ENCODE measurements at regions not wholly inside any gene's neighbourhood (a gene's known extent, or its start where the extent isn't known, plus 50 kb on each side); places are given as distances from the start of the nearest gene placed in this dataset.
"Not testable (repeated sequence)": the region's sequence is repeated elsewhere in the genome, so short reads cannot be mapped to it uniquely, and the experiment has no call there.

DNA sequence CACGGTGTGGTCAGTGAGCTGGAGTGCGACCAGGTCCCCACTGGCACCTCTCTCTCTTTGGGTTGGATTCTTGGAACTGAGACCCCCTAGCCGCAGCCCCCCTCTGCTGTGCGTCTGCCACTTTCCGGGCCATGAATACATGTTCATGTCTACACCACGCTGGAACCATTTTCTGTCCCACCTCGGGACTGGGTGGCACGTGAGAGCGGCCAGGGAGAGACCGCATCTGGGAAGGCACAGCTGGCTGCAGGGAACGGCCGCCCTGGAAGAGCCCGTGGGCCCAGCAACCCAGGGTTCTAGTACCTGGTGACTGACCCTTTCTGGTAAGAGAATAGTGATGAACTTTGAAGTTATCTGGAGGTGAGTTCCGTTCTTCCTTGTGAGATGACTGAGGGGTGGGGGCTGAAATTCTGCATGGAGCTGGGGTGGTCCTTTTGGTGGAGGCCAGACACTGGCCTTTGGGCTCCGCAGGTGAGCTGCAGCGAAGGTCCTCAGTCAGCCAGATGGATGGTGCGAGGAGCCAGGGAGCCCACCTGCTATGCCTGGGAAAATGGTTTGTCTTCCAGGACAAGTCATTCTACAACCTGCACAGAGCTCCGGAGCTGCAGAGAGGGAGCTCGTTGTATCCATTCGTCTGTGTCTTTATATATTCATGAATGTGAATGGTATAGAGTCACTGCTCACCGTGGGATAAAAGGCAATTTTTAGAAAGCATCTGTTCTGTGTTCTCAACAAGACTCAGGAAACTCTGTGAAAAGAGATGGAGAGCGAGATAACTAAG is 223.5 kb downstream of the NDUFA10 start:
- peak in 1 of 2 donors; percentile 26 for DNase-seq

DNA sequence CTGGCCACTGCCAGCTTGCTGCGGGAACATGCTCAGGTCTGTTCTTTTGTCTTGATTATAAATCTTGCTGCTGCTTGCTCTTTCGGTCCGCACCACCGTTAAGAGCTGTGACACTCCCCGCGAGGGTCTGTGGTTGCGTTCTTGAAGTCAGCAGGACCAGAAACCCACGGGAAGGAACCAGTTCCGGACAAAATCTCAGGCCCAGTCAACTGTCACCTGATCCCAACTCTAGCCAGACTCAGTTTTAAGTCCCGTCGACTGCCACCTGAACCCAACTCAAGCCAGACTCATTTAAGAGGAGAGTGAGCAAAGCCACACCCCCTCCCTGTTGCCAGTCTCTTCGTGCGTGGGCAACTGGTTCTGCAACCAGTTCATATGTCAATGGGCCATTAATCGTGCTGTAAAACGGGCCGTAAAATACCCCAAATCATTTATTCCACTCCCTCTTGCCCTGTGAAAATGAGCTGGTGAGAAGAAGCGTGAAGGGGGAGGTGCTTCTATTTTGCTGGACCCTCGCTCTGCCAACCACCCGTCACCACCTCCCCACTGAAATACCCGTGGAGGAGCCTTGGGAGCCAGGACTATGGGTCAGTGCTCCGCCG is 224.3 kb downstream of the NDUFA10 start:
- DNase-seq: no peak

DNA sequence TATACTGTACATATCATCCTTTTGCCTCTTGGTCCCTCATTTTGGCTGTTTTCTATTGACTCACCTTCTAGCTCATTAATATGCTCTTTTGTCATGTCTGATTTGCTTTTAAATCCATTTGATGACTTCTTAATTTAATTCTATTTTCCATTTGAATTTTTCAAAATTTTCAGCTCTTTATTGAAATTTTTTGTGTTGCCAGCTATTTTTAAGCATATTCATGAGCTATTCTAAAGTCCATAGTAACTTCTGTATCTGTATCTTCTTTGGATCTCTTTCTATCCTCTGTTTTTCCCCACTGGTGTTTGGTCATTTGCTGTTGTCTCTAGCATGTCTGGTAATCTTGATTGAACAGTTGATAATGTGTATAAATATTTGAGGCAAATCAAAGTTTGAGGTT is 227.8 kb downstream of the NDUFA10 start:
- DNase-seq: no peak

DNA sequence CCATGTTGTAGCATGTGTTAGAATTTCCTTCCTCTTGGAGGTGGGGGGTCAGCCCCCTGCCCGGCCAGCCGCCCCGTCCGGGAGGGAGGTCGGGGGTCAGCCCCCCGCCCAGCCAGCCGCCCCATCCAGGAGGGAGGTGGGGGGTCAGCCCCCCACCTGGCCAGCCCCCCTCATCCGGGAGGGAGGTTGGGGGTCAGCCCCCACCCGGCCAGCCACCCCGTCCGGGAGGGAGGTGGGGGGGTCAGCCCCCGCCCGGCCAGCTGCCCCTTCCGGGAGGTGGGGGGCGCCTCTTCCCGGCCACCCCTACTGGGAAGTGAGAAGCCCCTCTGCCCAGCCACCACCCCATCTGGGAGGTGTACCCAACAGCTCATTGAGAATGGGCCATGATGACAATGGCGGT is 229.4 kb downstream of the NDUFA10 start:
- not testable (repeated sequence) for DNase-seq

DNA sequence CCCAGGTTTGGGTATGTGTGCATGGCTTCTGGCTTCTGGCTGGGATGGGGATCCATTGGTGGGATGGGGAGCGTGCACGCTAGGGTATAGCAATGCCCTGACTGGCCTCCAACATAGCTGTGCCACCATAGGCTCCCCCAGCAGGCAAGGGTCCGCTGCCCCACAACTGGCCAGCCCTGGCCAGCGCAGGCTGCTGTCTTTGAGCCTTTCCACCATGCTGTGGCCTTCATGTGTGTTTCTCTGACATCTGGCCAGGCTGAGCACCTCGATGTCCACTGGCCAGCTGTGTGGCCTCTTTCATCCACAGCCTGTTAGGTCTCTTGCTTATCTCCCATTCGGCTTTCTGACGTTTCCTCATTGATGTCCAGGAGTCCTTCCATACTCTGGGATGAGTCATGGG is 231.3 kb downstream of the NDUFA10 start:
- DNase-seq: no peak

DNA sequence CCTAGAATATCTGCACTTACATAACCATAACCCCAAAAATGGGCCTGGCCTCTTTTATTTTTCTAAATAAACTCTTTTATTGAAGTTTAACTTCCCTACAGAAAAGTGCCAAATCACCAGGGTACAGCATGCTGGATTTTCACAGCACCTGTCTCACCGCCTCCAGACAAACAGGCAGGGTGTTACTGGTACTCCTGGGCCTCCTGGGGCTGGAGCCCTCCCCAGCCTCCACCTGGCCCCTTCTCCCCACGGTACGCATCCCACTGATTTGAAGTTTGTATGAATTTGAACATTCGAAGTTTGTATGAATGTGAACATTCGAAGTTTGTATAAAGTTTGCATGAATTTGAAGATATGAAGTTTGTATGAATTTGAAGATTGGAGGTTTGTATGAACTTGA is 232.1 kb downstream of the NDUFA10 start:
- peak in 1 of 2 donors; percentile 2 for DNase-seq

DNA sequence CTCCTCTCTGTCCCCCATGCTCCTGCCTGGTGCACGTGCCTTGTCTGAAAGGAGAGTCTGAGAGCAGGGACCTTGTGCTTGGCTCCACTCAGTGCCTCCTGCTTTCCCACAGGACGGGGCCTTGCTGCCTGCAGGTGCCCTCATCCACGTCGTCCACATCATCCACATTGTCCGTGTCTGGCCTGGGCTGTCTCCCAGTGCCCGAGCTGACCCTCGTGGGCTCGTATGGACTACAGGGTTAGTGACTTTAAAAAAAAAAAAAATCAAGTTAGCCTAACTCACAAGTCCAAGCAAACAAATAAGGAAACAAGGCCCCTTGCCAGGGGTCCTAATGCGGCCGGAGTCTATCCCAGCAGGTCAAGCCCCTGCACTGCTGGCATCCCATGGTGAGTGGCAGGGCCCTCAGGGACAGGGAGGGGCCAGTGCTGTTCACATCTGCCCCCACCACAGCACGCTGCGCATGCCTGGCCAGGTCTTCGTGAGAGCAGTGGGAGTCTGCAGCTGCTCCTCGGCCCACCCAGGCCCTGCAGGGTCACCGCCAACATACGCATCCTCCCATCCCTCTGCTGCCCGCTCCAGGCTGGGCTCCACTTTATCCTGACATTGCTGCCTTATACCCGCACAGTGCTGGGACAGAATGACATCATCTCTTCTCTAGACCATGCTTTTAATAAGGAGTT is 232.6 kb downstream of the NDUFA10 start:
- no peak for DNase-seq

DNA sequence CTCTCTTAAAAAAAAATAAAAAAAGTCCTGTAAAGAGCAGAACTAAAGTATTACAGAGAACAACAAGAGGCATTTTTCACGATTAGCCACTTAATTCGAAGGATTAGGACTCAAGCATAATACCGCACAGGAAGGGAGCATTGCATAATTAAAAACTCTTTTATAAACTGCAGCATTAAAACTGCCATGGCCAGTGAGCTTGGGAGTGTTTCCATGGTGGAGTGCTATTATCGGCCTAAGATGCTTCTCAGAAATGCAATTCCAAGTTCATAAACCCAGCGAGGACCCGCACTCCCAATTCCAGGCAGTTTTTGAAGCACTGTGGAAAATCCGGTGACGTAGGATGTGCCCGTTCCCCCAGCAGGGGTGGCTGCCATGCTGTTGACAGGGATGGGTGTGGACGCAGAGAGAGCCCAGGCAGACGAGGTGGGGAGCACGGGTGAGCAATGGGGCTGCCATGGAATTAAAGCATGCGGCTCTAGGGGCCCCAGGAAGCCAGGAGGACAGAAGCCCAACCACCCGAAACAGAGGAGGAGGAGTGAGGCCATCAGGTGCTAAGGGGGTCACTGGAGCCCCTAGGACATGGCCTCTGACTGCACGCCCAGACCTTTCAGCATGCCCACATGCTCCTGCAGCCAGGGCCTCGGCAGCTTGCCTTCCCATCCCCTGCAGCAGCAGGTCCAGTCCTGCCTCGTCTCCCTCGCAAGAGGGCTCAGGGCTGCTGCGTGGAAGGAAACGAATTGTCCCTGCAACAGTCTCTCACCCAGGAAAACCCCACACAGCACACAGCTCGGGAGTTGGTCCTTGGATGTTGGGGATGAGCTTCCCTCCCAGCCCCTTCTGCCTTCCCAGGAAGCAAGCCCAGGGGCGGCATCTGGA is 233.4 kb downstream of the NDUFA10 start:
- DNase-seq: no peak

DNA sequence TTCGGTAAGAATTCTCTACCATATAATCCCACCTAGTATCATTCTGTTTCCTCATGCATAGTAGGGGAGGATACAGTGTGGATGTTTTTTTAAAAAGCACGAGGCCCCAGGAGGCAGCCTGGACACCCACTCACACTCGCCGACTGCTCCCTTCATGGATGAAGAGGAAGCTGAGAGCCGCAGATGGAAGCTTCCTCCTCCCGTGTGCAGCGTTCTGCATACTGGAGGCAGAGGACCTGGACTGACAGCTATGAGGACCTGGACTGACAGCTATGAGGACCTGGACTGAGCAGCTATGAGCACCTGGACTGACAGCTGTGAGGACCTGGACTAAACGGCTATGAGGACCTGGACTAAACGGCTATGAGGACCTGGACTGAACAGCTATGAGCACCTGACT is 234.4 kb downstream of the NDUFA10 start:
- DNase-seq: no peak

DNA sequence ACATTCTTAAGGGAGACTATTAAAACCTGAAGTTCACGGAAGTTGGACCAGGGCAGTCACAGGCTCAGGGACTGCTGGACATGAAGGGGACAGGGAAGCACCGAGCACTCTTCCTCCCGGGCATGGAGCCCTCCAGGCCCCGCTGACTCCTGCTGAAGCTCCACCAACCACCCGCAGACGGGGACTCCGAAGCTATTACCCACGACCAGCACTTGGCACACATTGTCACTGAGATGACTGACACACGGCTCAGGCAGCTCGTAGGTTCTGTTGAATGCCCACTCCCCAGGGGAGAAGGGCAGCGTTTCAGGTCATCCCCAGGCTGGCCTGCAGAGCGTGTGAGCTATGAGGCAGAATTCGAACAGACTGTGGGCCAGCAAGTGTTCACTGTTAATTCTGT is 234.8 kb downstream of the NDUFA10 start:
- DNase-seq: no peak

DNA sequence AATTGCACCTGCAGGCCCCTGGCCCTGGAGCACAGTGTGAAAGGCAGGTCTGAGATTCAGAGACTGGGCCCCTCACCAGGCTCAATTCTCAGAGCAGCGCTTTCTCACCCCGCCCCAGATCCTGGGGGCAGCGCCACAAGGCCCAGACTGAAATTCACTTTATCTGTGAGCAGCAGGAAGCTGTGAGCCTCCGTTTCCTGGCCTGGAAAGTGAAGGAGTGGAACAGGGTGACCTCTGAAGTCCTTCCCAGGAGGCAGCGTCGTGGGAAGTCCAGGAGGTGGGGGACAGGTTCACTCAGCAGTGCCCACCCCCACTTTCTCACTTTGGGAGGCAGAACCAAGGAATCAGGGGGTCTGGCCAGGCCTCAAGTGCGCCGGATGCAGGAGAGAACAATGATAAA is 235.4 kb downstream of the NDUFA10 start:
- DNase-seq: no peak

DNA sequence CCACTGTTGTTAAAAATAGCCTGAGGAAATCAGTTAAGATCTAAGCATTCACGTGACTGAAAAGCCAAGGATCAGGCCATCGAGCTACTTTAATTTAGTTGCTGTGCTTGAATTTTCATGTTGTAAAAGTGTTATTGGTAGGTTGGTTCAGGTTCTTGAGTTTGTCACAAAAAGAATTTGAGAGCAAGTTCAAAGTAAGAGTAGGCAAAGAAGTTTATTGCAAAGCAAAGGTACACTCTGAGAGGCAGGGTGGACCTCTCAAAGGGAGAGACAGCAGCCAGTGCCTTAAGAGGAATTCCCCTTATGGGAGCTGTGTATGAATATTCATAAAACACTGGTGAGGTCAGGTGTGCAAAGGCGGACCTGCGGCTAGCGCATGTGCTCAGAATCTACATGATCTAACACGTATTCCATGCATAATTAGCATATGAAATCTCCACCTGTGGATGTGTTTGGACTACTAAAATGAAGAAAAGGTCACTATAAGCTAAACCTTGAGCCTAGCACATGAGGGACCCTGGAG is 236.5 kb downstream of the NDUFA10 start:
- no peak for DNase-seq

DNA sequence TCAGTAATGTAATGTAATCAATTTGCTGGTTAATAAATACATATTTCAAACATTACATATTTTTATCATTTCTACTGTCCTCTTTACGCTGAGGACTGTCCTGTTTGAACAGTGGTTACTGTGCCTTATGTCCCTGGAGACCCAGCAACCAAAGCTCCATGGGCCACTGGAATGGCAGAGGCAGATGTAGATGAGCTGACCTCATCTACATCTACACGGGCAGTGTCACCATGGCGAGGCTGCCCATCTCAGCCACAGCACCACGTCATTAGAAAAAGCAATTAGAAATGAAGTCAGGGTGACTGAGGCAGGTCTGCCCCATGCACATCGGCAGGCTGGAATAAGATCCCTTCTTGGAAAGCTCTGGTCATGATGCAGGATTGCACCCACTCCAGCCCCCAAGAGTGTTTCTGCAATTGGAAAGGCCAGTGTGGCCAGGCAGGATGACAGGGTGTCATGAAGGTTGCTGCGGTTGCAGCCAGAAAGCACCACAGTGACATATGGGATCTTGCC is 237.5 kb downstream of the NDUFA10 start:
- no peak for DNase-seq

DNA sequence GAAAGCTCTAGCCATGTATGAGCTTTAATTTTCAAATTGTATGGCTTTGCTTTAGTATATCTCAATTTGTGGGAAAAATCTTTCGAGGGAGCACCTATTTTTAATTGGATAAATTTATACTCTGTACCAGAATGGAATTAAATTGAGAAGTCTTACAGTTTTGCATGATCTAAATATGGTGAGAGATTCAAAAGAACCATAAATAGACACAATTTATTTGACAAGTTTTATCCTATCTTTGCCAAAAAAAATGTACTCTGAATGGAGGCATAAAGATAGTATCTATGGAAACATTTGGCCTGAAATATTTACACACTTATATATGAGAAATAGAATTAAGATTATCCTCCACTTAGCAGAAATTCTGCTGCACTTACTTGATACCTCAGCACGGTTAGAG is 238.4 kb downstream of the NDUFA10 start:
- DNase-seq: no peak

DNA sequence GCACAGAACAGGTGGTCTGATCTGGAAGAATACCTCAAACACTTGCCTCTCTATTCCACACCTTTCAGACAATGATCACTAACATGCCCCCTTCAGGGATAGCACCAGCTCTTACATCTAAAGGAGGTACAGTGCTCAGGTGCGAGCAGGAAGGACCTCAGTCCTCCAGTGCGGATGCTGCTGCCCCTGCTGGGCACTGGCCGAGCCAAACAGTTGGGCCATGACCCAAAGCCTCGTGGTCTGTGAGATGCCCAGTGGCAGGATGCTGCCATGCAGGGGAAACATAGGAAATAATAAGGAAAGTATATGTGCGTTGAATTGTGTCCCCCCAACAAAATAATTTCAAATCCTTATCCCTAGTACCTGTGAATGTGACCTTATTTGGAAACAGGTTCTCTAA is 243.7 kb downstream of the NDUFA10 start:
- DNase-seq: no peak

DNA sequence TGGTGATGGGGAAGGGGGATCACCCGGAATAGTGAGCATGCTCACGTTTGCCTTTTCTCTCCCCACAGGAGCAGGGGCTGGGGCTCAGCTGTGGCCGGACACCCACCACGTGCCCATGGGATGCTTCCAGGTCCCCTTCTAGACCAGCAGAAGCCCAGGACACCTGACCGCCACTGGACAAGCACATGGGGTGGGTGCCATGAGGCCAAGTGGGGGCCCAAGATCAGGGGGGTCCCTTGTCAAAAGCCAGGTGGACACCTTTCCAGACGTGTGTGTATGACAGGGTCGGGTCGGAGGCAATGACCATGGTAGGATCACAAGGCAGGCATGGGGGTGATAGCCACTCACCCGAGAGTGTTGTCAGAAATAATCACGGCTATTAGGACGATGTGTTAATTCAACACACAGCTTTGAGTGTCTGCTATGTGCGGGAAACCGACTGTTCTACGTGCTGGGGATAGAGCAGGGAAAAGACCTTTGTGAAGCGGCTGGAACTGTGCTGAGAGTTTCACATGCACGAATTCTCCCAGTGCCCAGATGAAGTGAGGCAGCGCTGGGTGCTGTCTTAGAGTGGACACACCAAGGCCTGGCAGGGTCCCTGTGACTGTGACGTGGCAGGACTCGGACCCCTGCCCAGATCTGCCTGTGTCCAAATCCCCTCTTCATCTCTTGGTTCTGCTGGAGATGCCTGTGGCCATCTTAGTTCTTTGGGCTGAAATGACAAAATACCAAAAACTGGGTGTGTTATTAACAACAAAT is 244.7 kb downstream of the NDUFA10 start:
- DNase-seq: no peak

DNA sequence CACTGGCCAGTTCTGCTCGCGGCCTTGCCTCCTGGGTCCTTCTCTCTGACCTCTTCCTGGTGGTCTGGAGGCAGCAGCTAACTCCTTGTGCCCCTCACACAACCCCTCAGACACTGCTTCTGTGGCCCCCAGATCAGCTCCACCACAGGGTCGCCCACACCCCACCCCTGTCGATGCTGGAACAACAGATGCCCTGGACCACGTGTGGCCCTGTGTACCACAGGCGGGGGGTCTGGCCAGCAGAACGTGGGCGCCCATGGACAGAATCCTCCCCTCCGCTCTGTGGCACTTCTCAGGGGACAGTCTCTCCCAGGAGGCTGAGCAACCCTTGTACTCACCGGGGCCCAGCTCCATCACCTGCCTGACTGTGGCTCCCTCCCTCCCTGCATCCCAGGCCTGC is 245.6 kb downstream of the NDUFA10 start:
- DNase-seq: no peak

DNA sequence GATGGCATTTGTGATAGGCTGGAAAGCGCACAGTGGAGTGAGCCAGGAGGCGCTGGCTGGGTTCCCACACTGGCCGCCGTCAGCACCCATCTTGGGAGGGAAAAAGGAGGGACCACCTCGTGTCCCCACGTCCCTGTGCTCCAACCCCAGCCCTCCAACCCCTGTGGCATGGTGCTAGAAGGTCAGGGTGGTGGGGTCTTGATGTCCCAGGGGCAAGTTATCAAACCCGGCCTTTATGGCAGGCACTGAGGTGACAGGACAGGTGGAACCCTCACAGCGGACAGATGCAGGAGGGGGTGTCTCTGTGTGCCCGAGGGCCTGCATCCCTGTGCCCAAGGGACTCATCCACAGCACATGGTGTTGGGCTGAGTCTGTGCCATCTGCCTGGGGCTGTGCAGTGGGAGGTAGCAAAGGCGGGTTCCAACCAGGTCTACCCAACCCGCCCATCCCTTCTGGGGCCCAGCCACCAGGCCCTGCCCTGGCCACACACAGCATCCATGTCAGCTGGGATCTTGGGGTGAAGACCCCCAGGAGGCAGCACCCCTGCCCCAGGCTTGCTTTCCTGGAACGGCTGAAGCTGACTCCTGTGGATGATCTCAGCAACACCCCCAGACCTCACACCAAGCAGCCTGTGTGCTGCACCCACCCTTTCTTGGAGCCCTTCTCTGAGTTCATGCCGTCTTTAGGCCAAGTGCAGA is 246.1 kb downstream of the NDUFA10 start:
- no peak for DNase-seq

DNA sequence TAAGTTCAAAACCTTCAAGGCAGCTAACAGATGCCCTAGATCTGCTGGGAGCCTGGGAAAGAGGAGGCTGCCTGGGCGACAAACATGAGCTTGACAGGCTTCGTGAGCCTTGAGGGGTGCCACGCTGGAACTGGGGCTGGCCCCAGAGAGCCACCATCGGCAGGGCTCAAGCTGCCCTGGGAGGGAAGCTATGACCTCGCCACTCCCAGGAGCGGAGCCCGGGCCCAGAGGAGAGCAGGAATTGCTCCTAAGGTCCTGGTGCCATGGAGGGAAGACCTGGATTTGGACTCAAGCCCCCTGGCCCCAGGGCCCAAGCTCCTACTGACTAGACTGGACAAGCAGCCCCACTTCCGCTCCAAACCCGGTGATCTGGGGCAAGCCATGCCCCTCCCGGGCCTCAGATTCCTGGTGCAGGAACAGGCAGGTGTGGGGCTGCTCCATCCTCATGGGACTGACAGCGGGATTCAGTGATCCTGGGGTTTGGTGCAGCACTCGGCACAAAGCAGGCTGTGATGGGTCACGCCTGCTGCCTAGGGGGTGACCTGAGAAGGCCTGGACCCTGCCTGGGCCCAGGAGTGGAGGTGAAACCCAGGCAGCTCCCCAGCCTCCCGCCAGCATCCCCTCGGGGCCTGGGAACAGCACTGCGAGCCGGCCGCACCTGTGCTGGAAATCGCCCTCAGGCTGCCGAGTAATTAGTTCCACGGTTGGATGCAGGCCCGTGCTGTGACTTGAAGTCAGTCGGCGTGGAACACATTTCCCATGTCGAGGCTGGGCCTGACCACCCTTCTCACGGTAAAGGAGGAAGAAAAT is 246.9 kb downstream of the NDUFA10 start:
- no peak for DNase-seq

DNA sequence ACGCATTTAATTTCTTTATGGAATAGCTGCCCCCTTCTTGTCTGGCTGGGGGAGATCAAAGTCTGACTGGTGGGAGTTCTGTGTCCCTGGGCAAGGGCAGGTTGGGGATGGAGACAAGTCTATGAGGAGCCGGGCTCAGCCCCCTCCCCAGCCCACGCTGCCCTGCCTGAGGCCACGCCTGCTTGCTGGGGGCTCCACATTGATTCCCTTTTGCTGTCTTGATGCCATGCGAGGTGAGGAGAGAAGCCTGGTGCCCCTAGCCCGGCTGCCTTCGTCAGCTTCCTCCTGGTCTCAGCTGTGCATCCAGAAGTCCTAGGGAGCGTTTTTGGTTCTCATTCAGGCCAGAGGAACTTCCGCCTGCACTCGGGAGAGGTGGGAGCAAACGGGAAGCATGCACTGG is 247.9 kb downstream of the NDUFA10 start:
- no peak for DNase-seq

Data from hippocampal formation (tissue), 2 donors.